DND-41 (cell line): ENCODE measurements at regions not wholly inside any gene's neighbourhood (a gene's known extent, or its start where the extent isn't known, plus 50 kb on each side); places are given as distances from the start of the nearest gene placed in this dataset.

Experiments
- ATAC-seq: fragments of 200-7000 bp; cut with Tn5 transposase; 3 replicates; pipeline ENCODE4 v1.9.1; 2021; ENCODE audit warnings: low read depth; ENCODE audit not compliant: insufficient read depth
- DNase-seq: peaks from one replicate; pipeline ENCODE4 v3.0.0-alpha.2; 2020
- H2AFZ ChIP-seq: 2 replicates; pipeline ENCODE4 v1.6.0; 2012; ENCODE audit warnings: low read depth, low read length
- H3K27ac ChIP-seq: 2 replicates; pipeline ENCODE4 v1.5.1; 2012; ENCODE audit warnings: low read length, inconsistent platforms
- H3K27me3 ChIP-seq: fragments of 200-600 bp; sonication (generic); 2 replicates; pipeline ENCODE4 v1.6.0; 2012; ENCODE audit warnings: low read length, mild to moderate bottlenecking, inconsistent platforms; ENCODE audit not compliant: insufficient read depth, poor library complexity
- H3K36me3 ChIP-seq: 2 replicates; pipeline ENCODE4 v1.5.1; 2012; ENCODE audit warnings: low read length, inconsistent platforms; ENCODE audit not compliant: insufficient read depth
- H3K4me1 ChIP-seq: 2 replicates; pipeline ENCODE4 v1.5.1; 2012; ENCODE audit warnings: mild to moderate bottlenecking, low read length; ENCODE audit not compliant: insufficient read depth
- H3K4me2 ChIP-seq: 2 replicates; pipeline ENCODE4 v1.6.0; 2012; ENCODE audit warnings: mild to moderate bottlenecking, moderate library complexity, low read length, inconsistent platforms; ENCODE audit not compliant: insufficient read depth
- H3K4me3 ChIP-seq, 2 experiments: fragments of 200-600 bp in 1 of 2; shearing (Covaris generic) in 1 of 2; 2 replicates each; pipeline ENCODE4 v1.5.1; 2012 to 2016; ENCODE audit warnings: inconsistent platforms in 2 of 2, low read length in 2 of 2, mild to moderate bottlenecking in 2 of 2, low read depth in 1 of 2, moderate library complexity in 1 of 2
- H3K79me2 ChIP-seq: 2 replicates; pipeline ENCODE4 v1.6.0; 2012; ENCODE audit warnings: low read length, inconsistent platforms; ENCODE audit not compliant: insufficient read depth
- H3K9ac ChIP-seq: 2 replicates; pipeline ENCODE4 v1.6.0; 2012; ENCODE audit warnings: low read depth, mild to moderate bottlenecking, inconsistent platforms, low read length, moderate library complexity
- H3K9me3 ChIP-seq: 2 replicates; pipeline ENCODE4 v1.5.1; 2012; ENCODE audit warnings: low read length, moderate library complexity, mild to moderate bottlenecking, inconsistent platforms; ENCODE audit not compliant: insufficient read depth, severe bottlenecking
- H4K20me1 ChIP-seq: 2 replicates; pipeline ENCODE4 v1.6.0; 2012; ENCODE audit warnings: low read length; ENCODE audit not compliant: insufficient read depth
- EZH2 ChIP-seq: IDR thresholded peaks from 3 replicates; pipeline ENCODE4 v1.6.1; 2012; ENCODE audit warnings: borderline replicate concordance, low read depth, mild to moderate bottlenecking, moderate library complexity, low read length, inconsistent platforms; ENCODE audit not compliant: severe bottlenecking
- TF ChIP-seq, protein P1 (sequence below): IDR thresholded peaks from 2 replicates; pipeline ENCODE4 v1.5.1; 2012; ENCODE audit warnings: borderline replicate concordance, low read length, moderate library complexity, mild to moderate bottlenecking; ENCODE audit not compliant: poor library complexity, severe bottlenecking; ENCODE audit errors: extremely low read depth

DNA sequence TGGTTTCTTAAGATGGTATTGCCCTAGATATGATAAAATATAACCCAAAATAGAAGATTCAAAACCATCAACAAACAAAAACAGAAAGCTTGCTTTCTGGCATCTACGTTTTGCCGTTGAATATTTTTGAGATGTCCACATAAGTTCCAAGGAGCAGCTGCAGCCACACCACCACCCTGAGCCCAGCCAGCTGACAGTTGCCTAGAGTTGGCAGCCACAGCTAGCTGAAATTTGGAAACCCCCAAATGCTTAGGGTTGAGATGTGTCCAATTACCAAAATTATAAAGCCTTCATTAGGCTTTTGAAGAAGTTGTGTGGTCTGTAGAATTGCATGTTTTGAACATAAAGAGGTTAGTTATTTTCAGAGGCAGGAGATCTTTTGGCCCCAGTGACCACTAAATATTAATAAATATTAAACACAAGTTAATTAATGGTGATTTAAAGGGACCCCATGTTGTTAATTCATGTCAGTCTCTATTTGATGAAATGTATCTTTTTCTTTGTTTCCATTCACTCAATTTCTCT lies 118.1 kb upstream of the DTNA start:
- DNase-seq (no peak), ATAC-seq (no peak)
- Histone ChIP-seq H4K20me1 (no peaks in the 10 kb centered on the region), H3K27ac (no peak overlapping the region), H3K36me3 (no peaks in the 10 kb centered on the region), H3K4me2 (no peak overlapping the region), H3K4me1 (no peaks in the 10 kb centered on the region), H3K9ac (no peak overlapping the region), H3K4me3 (no peak overlapping the region), H3K9me3 (no peaks in the 10 kb centered on the region), H3K27me3 (peaks cover 6% of the 10 kb centered on the region), H2AFZ (no peak overlapping the region), H3K79me2 (no peaks in the 10 kb centered on the region)
- TF ChIP-seq, protein P1, sequence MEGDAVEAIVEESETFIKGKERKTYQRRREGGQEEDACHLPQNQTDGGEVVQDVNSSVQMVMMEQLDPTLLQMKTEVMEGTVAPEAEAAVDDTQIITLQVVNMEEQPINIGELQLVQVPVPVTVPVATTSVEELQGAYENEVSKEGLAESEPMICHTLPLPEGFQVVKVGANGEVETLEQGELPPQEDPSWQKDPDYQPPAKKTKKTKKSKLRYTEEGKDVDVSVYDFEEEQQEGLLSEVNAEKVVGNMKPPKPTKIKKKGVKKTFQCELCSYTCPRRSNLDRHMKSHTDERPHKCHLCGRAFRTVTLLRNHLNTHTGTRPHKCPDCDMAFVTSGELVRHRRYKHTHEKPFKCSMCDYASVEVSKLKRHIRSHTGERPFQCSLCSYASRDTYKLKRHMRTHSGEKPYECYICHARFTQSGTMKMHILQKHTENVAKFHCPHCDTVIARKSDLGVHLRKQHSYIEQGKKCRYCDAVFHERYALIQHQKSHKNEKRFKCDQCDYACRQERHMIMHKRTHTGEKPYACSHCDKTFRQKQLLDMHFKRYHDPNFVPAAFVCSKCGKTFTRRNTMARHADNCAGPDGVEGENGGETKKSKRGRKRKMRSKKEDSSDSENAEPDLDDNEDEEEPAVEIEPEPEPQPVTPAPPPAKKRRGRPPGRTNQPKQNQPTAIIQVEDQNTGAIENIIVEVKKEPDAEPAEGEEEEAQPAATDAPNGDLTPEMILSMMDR: no peak

DNA sequence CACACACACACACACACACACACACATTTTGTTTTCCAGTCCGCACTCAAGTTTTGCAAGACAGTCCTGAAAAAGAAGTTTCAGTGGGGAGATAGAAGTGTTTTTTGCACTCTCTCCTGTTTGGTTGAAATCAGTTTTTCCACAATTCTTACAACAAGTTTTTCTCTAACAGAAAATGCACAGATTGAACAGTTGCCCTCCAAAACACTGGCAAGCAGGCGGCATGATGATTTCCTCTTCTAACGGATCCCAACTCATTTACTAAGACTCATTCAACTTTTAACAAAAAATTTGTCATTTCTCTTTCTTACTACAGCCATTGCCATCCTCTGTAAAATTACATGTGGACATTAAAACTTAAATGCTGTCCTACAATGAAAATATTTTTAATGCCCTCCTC lies 117.6 kb upstream of the DTNA start:
- no peaks in the 10 kb centered on the region for H3K9me3 ChIP-seq
- TF ChIP-seq, protein P1: no peak
- TF ChIP-seq EZH2: no peak
- H3K27me3 ChIP-seq: peaks cover 6% of the 10 kb centered on the region
- H3K9ac ChIP-seq: no peak overlapping the region
- DNase-seq (no peak), ATAC-seq (no peak)
- H4K20me1 ChIP-seq: no peaks in the 10 kb centered on the region
- no peak overlapping the region for H3K4me2 ChIP-seq
- H3K4me1 ChIP-seq: no peaks in the 10 kb centered on the region
- H3K36me3 ChIP-seq: no peaks in the 10 kb centered on the region
- H2AFZ ChIP-seq: no peak overlapping the region
- no peaks in the 10 kb centered on the region for H3K79me2 ChIP-seq
- H3K27ac ChIP-seq: no peak overlapping the region
- no peak overlapping the region for H3K4me3 ChIP-seq

DNA sequence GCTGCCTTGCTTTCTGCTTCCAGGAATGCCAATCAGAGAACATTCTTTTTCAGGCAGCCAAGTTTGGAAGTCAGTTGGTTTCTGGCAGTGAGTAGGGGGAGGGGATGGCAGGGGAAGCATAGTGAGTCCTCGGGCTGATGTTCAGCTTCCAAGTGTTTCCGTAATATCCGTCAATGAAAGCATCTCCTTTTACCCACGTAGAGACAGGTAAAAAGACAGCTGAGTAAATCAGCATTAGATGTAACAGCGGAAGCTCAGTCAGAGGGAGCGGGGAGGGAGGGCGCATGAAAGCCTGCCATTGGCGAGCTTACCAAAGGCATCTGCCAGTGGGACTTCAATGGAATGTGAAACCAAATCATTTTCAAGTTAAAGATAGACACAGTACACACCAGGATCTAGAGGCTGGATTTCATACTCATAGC lies 117.1 kb upstream of the DTNA start:
- no peak for DNase-seq
- Histone ChIP-seq H3K36me3 (no peaks in the 10 kb centered on the region), H4K20me1 (no peaks in the 10 kb centered on the region), H3K79me2 (no peaks in the 10 kb centered on the region), H3K27ac (no peak overlapping the region), H3K4me1 (no peaks in the 10 kb centered on the region), H3K9me3 (no peaks in the 10 kb centered on the region), H3K9ac (no peak overlapping the region), H3K4me3 (no peak overlapping the region), H3K27me3 (peaks cover 6% of the 10 kb centered on the region), H3K4me2 (no peak overlapping the region), H2AFZ (no peak overlapping the region)
- ATAC-seq: no peak
- no peak for TF ChIP-seq EZH2
- TF ChIP-seq, protein P1: no peak

DNA sequence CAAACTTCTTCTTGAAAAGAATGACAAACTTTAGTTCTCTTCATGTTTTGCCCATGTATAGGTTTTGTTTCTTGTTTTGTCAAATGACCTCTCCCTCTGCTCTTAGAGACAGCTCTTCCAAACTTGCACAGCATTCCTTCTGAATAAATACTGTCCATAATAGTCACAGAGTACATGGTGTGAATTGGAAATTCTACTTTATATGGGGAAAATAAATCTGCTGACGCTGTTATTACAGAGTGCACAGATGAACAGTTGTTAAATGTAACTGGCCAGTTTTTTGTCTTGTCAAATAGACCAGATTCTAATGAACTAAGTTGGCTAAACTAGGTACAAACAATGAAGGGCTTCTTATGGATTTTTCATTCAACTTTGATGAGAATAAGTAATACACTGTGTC lies 115.8 kb upstream of the DTNA start:
- H3K27me3 ChIP-seq: peaks cover 6% of the 10 kb centered on the region
- H3K9me3 ChIP-seq: no peaks in the 10 kb centered on the region
- H3K4me3 ChIP-seq: no peak overlapping the region
- no peaks in the 10 kb centered on the region for H3K36me3 ChIP-seq
- no peak overlapping the region for H2AFZ ChIP-seq
- no peak overlapping the region for H3K4me2 ChIP-seq
- no peak for DNase-seq
- H3K9ac ChIP-seq: no peak overlapping the region
- H3K4me1 ChIP-seq: no peaks in the 10 kb centered on the region
- no peaks in the 10 kb centered on the region for H3K79me2 ChIP-seq
- H3K27ac ChIP-seq: no peak overlapping the region
- no peaks in the 10 kb centered on the region for H4K20me1 ChIP-seq
- TF ChIP-seq EZH2: no peak
- TF ChIP-seq, protein P1: no peak
- ATAC-seq: no peak
